GM12878 (cell line): ENCODE measurements at regions not wholly inside any gene's neighbourhood (a gene's known extent, or its start where the extent isn't known, plus 50 kb on each side); places are given as distances from the start of the nearest gene placed in this dataset.

Experiments
- ATAC-seq: fragments of 200-7000 bp; cut with Tn5 transposase; 3 replicates; pipeline ENCODE4 v1.9.1; 2020; ENCODE audit warnings: mild to moderate bottlenecking, moderate library complexity
- BruUV-seq: library from RNA; stranded (reverse); fragments of 400-500 nt; replicated peaks from 2 replicates; lab custom pipeline; 2021; lab: Mats Ljungman, UMichigan
- CTCF ChIA-PET: fragments of 300-600 bp; sonication (Branson Sonifier 250); formaldehyde crosslinking; extraction: SDS; loops from one replicate; lab custom pipeline; 2021; ENCODE audit warnings: inconsistent platforms; lab: Yijun Ruan, JAX
- POLR2A ChIA-PET: fragments of 350-600 bp; formaldehyde crosslinking; extraction: SDS; loops from one replicate; lab custom pipeline; 2021; ENCODE audit warnings: inconsistent platforms; lab: Charles Lee
- RAD21 ChIA-PET: fragments of 300-600 bp; sonication (Branson Sonifier 250); formaldehyde crosslinking; loops from one replicate; lab custom pipeline; 2023; ENCODE audit warnings: antibody characterized with exemption; ENCODE audit not compliant: unreplicated experiment; lab: Charles Lee
- SMC1A ChIA-PET: fragments of 300-600 bp; sonication (Branson Sonifier 250); formaldehyde crosslinking; loops from one replicate; lab custom pipeline; 2023; ENCODE audit not compliant: unreplicated experiment, uncharacterized antibody; lab: Charles Lee
- DNase-seq: peaks from one replicate; pipeline ENCODE4 v3.0.0-alpha.2; 2011; ENCODE audit warnings: low read depth, low spot score
- FAIRE-seq: peaks from 3 replicates; lab custom pipeline; 2011; peaks lifted over from hg19 to GRCh38; lab: Jason Lieb, UNC
- H2AFZ ChIP-seq: 2 replicates; pipeline ENCODE4 v1.6.0; 2011; ENCODE audit warnings: low read depth, low read length, control low read depth; ENCODE audit not compliant: control insufficient read depth
- H3K27ac ChIP-seq: 2 replicates; pipeline ENCODE4 v1.5.1; 2011; ENCODE audit warnings: control low read depth; ENCODE audit not compliant: control insufficient read depth, insufficient read depth
- H3K27me3 ChIP-seq, 2 experiments: replicated peaks in 1 of 2; 2 replicates each; pipeline versions ENCODE4 v1.6.0 to v1.6.1; 2011; ENCODE audit warnings: low read length in 1 of 2; ENCODE audit not compliant: control insufficient read depth in 2 of 2, insufficient read depth in 2 of 2
- H3K36me3 ChIP-seq, 2 experiments: 2 replicates each; pipeline ENCODE4 v1.5.1; 2011; ENCODE audit warnings: low read length in 1 of 2; ENCODE audit not compliant: control insufficient read depth in 2 of 2, insufficient read depth in 2 of 2
- H3K4me1 ChIP-seq: 2 replicates; pipeline ENCODE4 v1.6.1; 2011; ENCODE audit warnings: mild to moderate bottlenecking, low read length, moderate library complexity, mixed read lengths; ENCODE audit not compliant: control insufficient read depth, insufficient read depth
- H3K4me2 ChIP-seq: 2 replicates; pipeline ENCODE4 v1.6.0; 2011; ENCODE audit warnings: control low read depth; ENCODE audit not compliant: control insufficient read depth, insufficient read depth
- H3K4me3 ChIP-seq: fragments of 200-600 bp; sonication (generic); 2 replicates; pipeline ENCODE4 v1.5.1; 2016
- H3K79me2 ChIP-seq: 2 replicates; pipeline ENCODE4 v1.6.0; 2011; ENCODE audit warnings: low read length; ENCODE audit not compliant: control insufficient read depth, insufficient read depth
- H3K9ac ChIP-seq: 2 replicates; pipeline ENCODE4 v1.8.0; 2011; ENCODE audit warnings: low read length, control low read depth, mixed read lengths; ENCODE audit not compliant: control insufficient read depth, insufficient read depth
- H3K9me3 ChIP-seq: replicated peaks from 3 replicates; pipeline ENCODE4 v1.5.1; 2011; ENCODE audit warnings: mild to moderate bottlenecking, low read length; ENCODE audit not compliant: control insufficient read depth, insufficient read depth
- H4K20me1 ChIP-seq: 2 replicates; pipeline ENCODE4 v1.6.0; 2011; ENCODE audit not compliant: control insufficient read depth, insufficient read depth
- BACH1 ChIP-seq: fragments of 450-650 bp; IDR thresholded peaks from 2 replicates; pipeline ENCODE4 v1.6.1; 2017; ENCODE audit warnings: mild to moderate bottlenecking, borderline replicate concordance
- BCL11A ChIP-seq: IDR thresholded peaks from 2 replicates; pipeline ENCODE4 v1.6.1; 2011; ENCODE audit warnings: low read depth, low read length
- BHLHE40 ChIP-seq, 2 experiments: fragments of 450-650 bp in 1 of 2; IDR thresholded peaks; 2 replicates each; pipeline ENCODE4 v1.6.1; 2011 to 2017; ENCODE audit warnings: low read depth in 2 of 2, borderline replicate concordance in 1 of 2, improper control_type of control experiment in 1 of 2, low read length in 1 of 2, mild to moderate bottlenecking in 1 of 2
- CREM ChIP-seq: IDR thresholded peaks from 2 replicates; pipeline ENCODE4 v1.6.1; 2014; ENCODE audit warnings: antibody characterized with exemption, low read depth
- ETV6 ChIP-seq, 2 experiments: fragments of 450-650 bp in 1 of 2; IDR thresholded peaks in 1 of 2; conservative IDR thresholded peaks in 1 of 2; 2 replicates each; pipeline ENCODE4 v1.6.1; 2014; ENCODE audit warnings: antibody characterized with exemption in 1 of 2, borderline replicate concordance in 1 of 2, low read depth in 1 of 2, mild to moderate bottlenecking in 1 of 2, moderate library complexity in 1 of 2
- KDM1A ChIP-seq: fragments of 200-600 bp; sonication (generic); IDR thresholded peaks from 2 replicates; pipeline ENCODE4 v1.6.1; 2016; ENCODE audit warnings: borderline replicate concordance
- LARP7 ChIP-seq: fragments of 450-650 bp; IDR thresholded peaks from 2 replicates; pipeline ENCODE4 v1.6.1; 2017; ENCODE audit warnings: mild to moderate bottlenecking
- NR2C2 ChIP-seq: IDR thresholded peaks from 2 replicates; pipeline ENCODE4 v1.6.1; 2011; ENCODE audit warnings: borderline replicate concordance, low read depth; ENCODE audit not compliant: control insufficient read depth, insufficient read length
- RBBP5 ChIP-seq: fragments of 200-600 bp; sonication (generic); conservative IDR thresholded peaks from 2 replicates; pipeline ENCODE4 v1.6.1; 2016
- SMAD5 ChIP-seq: IDR thresholded peaks from 2 replicates; pipeline ENCODE4 v1.6.1; 2016; ENCODE audit warnings: antibody characterized with exemption, low read depth
- STAT1 ChIP-seq: fragments of 450-650 bp; conservative IDR thresholded peaks from 2 replicates; pipeline ENCODE4 v1.6.1; 2014; ENCODE audit warnings: antibody characterized with exemption, mild to moderate bottlenecking
- SUPT20H ChIP-seq: IDR thresholded peaks from 2 replicates; pipeline ENCODE4 v1.6.1; 2011; ENCODE audit warnings: low read depth, mild to moderate bottlenecking, low read length, moderate library complexity, borderline replicate concordance; ENCODE audit not compliant: control insufficient read depth
- ZNF207 ChIP-seq: fragments of 450-650 bp; IDR thresholded peaks from 2 replicates; pipeline ENCODE4 v1.6.1; 2014; ENCODE audit warnings: antibody characterized with exemption, mild to moderate bottlenecking, borderline replicate concordance
- ZNF384 ChIP-seq: IDR thresholded peaks from 2 replicates; pipeline ENCODE4 v1.6.1; 2012; ENCODE audit warnings: low read depth, mild to moderate bottlenecking, low read length, improper control_type of control experiment, borderline replicate concordance
- WGBS: methylation state at CpG from one replicate; pipeline ENCODE4 v1.1.6; 2016; ENCODE audit warnings: low lambda C conversion rate; ENCODE audit not compliant: insufficient replicate concordance, insufficient coverage; ENCODE audit errors: missing lambda C conversion rate; 5-methylcytosine and 5-hydroxymethylcytosine counted together
- in situ Hi-C: fragments of 300-500 bp; cut with MboI; formaldehyde crosslinking; loops from 9 replicates; pipeline ENCODE4 v1.14.3; 2018; ENCODE audit warnings: mixed read lengths
- intact Hi-C: fragments of 100-400 bp; cut with micrococcal nuclease; formaldehyde crosslinking; loops from one replicate; pipeline ENCODE4 v1.14.2; 2022; ENCODE audit not compliant: unreplicated experiment
- TF ChIP-seq, protein P1 (sequence below): fragments of 450-650 bp; IDR thresholded peaks from 2 replicates; pipeline ENCODE4 v1.6.1; 2018; ENCODE audit warnings: borderline replicate concordance, mild to moderate bottlenecking; ENCODE audit not compliant: partially characterized antibody
- TF ChIP-seq, protein P2 (sequence below): IDR thresholded peaks from 2 replicates; pipeline ENCODE4 v1.6.1; 2011; ENCODE audit warnings: borderline replicate concordance, low read depth, mild to moderate bottlenecking, moderate library complexity, mixed read lengths, low read length; ENCODE audit not compliant: insufficient read depth; ENCODE audit errors: extremely low read length

DNA sequence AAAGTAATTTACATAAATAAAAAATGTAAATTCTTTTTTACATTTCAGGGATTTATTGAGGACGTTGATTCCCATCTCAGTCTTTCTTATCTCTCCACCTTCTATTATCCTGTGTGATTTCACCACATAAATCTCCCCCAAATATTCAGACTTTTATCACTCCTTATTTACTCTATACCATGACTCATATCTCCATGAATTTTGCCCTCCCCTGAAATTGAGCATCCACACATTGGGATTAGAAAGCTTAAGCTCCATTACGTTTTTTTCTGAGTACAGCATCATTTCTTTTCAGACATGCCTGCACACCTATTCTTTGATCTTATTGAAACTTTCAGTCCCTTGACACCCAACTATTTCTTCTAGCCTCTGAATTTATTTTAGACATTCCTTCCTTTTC, 111.2 kb downstream of the IFI44 start:
- Histone ChIP-seq H3K4me1 (no peaks in the 10 kb centered on the region), H3K4me3 (no peak overlapping the region), H3K79me2 (no peaks in the 10 kb centered on the region), H3K4me2 (no peak overlapping the region), H3K9ac (no peak overlapping the region), H3K36me3 (no peaks in the 10 kb centered on the region), H2AFZ (no peak overlapping the region), H3K9me3 (no peaks in the 10 kb centered on the region), H3K27ac (no peak overlapping the region), H3K27me3 (no peaks in the 10 kb centered on the region), H4K20me1 (no peaks in the 10 kb centered on the region)
- FAIRE-seq (no peak), DNase-seq (no peak), ATAC-seq (no peak)
- BruUV-seq = no TSS peak
- ChIA-PET POLR2A (no interaction called here), SMC1A (interaction anchor here (1.7 kb wide), 1 partner anchor 16 kb away, joined by 5 read pairs; no protein-coding TSS in a partner anchor), RAD21 (no interaction called here), CTCF (interaction anchor here (0.7 to 1.4 kb wide), 2 partner anchors 9 to 1326 kb away, joined by 3 read pairs; no protein-coding TSS in a partner anchor)
- intact Hi-C loops (no loop called here), in situ Hi-C loops (no loop called here)
- WGBS = 2% methylated on average over 2 of the region's 2 CpGs
- TF ChIP-seq STAT1 (no peak), ZNF207 (no peak), LARP7 (no peak), SMAD5 (no peak), RBBP5 (no peak), ZNF384 (no peak)

DNA sequence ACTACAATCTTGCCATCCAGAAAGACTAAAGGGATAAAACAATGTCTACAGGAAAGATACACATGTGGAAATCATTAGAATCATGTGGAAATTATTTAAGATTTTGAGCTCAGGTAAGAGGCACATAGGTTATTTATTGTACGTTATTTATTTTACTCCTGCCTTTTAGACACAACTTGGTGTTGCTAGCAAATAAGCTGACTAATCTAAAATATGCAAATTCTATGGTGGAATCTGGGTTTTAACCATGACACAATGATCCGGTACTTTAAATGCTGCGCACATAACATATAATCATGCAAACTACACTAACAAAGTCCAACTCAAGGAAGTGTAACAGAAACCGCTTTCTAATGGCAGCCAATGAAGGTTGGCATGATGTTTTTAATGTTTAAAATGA, 112.5 kb downstream of the IFI44 start:
- ChIA-PET RAD21 (no interaction called here), CTCF (no interaction called here), SMC1A (interaction anchor here (1.7 kb wide), 1 partner anchor 14 kb away, joined by 5 read pairs; no protein-coding TSS in a partner anchor), POLR2A (no interaction called here)
- FAIRE-seq = no peak
- H3K4me3 ChIP-seq = no peak overlapping the region
- no peaks in the 10 kb centered on the region for H3K4me1 ChIP-seq
- H3K79me2 ChIP-seq = no peaks in the 10 kb centered on the region
- H3K27me3 ChIP-seq = no peaks in the 10 kb centered on the region
- DNase-seq = no peak
- no peak overlapping the region for H2AFZ ChIP-seq
- H3K9ac ChIP-seq = no peak overlapping the region
- no peak for ATAC-seq
- H4K20me1 ChIP-seq = no peaks in the 10 kb centered on the region
- H3K4me2 ChIP-seq = no peak overlapping the region
- BruUV-seq = no TSS peak
- H3K27ac ChIP-seq = no peak overlapping the region
- H3K9me3 ChIP-seq = no peaks in the 10 kb centered on the region
- H3K36me3 ChIP-seq = no peaks in the 10 kb centered on the region
- intact Hi-C loops = no loop called here
- in situ Hi-C loops = no loop called here
- WGBS = 59% methylated on average over 4 of the region's 4 CpGs
- no peak for TF ChIP-seq BCL11A
- no peak for TF ChIP-seq CREM
- TF ChIP-seq SUPT20H = no peak
- no peak for TF ChIP-seq NR2C2
- TF ChIP-seq, protein P1, sequence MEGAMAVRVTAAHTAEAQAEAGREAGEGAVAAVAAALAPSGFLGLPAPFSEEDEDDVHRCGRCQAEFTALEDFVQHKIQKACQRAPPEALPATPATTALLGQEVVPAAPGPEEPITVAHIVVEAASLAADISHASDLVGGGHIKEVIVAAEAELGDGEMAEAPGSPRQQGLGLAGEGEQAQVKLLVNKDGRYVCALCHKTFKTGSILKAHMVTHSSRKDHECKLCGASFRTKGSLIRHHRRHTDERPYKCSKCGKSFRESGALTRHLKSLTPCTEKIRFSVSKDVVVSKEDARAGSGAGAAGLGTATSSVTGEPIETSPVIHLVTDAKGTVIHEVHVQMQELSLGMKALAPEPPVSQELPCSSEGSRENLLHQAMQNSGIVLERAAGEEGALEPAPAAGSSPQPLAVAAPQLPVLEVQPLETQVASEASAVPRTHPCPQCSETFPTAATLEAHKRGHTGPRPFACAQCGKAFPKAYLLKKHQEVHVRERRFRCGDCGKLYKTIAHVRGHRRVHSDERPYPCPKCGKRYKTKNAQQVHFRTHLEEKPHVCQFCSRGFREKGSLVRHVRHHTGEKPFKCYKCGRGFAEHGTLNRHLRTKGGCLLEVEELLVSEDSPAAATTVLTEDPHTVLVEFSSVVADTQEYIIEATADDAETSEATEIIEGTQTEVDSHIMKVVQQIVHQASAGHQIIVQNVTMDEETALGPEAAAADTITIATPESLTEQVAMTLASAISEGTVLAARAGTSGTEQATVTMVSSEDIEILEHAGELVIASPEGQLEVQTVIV = no peak
- no peak for TF ChIP-seq BHLHE40 (IDR thresholded peaks at IDR 0.05; ENCODE audit: borderline replicate concordance in 1 of 2, low read depth in 2 of 2, low read length in 1 of 2)
- no peak for TF ChIP-seq BACH1
- TF ChIP-seq ETV6 (conservative IDR thresholded peaks at IDR 0.05 in 1 of 2, IDR thresholded peaks at IDR 0.05 in 1 of 2; ENCODE audit: borderline replicate concordance in 1 of 2, low read depth in 1 of 2) = no peak
- TF ChIP-seq KDM1A = no peak
- TF ChIP-seq, protein P2, sequence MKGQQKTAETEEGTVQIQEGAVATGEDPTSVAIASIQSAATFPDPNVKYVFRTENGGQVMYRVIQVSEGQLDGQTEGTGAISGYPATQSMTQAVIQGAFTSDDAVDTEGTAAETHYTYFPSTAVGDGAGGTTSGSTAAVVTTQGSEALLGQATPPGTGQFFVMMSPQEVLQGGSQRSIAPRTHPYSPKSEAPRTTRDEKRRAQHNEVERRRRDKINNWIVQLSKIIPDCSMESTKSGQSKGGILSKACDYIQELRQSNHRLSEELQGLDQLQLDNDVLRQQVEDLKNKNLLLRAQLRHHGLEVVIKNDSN = no peak
